ENCODE measurements at regions not wholly inside any gene's neighbourhood (a gene's known extent, or its start where the extent isn't known, plus 50 kb on each side); places are given as distances from the start of the nearest gene placed in this dataset.

DNA sequence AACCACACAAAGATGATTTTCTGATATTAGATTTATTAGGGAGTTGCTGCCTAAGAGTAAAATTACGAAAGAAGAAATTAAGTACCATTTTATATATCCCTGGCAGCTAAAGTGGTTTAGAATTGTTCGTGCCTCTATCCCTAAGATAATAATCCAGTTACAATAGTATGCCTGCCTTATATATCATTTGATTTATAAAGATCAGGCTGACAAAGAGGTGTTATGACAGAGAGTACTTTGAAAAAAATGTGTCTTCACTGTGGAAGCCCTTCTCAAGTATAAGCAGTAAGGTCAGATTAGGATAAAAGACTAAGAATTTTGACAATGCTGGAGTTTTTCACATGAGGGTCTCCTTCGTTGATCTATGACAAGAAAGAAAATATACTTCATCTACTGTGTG lies 619.9 kb downstream of the ADGRL2 start:
- TF ChIP-seq, protein P1, sequence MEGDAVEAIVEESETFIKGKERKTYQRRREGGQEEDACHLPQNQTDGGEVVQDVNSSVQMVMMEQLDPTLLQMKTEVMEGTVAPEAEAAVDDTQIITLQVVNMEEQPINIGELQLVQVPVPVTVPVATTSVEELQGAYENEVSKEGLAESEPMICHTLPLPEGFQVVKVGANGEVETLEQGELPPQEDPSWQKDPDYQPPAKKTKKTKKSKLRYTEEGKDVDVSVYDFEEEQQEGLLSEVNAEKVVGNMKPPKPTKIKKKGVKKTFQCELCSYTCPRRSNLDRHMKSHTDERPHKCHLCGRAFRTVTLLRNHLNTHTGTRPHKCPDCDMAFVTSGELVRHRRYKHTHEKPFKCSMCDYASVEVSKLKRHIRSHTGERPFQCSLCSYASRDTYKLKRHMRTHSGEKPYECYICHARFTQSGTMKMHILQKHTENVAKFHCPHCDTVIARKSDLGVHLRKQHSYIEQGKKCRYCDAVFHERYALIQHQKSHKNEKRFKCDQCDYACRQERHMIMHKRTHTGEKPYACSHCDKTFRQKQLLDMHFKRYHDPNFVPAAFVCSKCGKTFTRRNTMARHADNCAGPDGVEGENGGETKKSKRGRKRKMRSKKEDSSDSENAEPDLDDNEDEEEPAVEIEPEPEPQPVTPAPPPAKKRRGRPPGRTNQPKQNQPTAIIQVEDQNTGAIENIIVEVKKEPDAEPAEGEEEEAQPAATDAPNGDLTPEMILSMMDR (IDR thresholded peaks at IDR 0.05): no peak
- no peak for TF ChIP-seq POLR2A (IDR thresholded peaks at IDR 0.05)
- intact Hi-C loops (cut with DNase I; ENCODE audit: low total_unique reads): no loop called here
- H3K4me1 ChIP-seq: no peaks in the 10 kb centered on the region
- no peaks in the 10 kb centered on the region for H3K27me3 ChIP-seq
- no peaks in the 10 kb centered on the region for H3K36me3 ChIP-seq
- H3K9me3 ChIP-seq: no peaks in the 10 kb centered on the region
- H3K27ac ChIP-seq: no peak overlapping the region
- no peak for DNase-seq
- H3K4me3 ChIP-seq: no peak overlapping the region

DNA sequence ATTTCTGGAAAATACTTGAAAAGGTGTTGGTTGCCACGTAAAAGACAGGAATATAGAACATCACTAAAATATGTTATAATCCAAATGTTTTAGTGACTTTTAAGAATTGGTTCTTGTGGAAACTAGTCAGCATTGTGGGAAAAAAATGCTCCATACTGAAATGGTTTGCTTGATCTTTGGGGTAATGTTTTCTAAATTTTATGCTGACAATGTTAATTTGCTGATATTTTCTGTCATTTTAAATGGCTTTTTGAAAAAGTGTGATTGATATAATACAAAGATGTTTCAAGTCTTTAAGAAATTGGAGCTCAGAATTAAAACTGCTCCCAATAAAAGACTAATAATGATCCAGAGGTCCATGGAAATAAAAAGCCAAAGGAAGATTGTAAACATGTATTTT lies 610.9 kb downstream of the ADGRL2 start:
- TF ChIP-seq POLR2A (IDR thresholded peaks at IDR 0.05): no peak
- TF ChIP-seq, protein P1 (IDR thresholded peaks at IDR 0.05): no peak
- no peak for DNase-seq
- Histone ChIP-seq H3K9me3 (no peaks in the 10 kb centered on the region), H3K27ac (no peak overlapping the region), H3K36me3 (no peaks in the 10 kb centered on the region), H3K27me3 (no peaks in the 10 kb centered on the region), H3K4me1 (no peaks in the 10 kb centered on the region), H3K4me3 (no peak overlapping the region)
- intact Hi-C loops (cut with DNase I; ENCODE audit: low total_unique reads): no loop called here

DNA sequence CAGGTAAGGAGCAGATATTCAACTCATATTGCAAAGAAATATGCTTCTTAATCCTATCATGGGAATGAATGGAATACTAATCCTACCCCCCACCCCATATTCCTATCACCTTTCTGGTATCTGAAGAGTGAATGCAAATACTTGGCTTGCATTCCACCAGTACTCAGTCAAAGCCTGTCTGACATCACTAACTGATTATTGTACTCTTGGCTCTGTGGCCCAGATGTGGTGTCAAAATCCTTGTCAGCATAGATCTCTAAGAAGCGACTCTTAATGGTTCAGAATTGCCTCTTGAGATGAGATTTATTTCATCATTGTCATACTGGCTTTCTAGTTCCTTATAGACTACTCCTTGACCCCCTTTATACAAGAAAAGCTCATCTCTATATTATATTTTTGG lies 604.6 kb downstream of the ADGRL2 start:
- intact Hi-C loops (cut with DNase I; ENCODE audit: low total_unique reads): no loop called here
- no peak for DNase-seq
- Histone ChIP-seq H3K4me3 (no peak overlapping the region), H3K9me3 (no peaks in the 10 kb centered on the region), H3K4me1 (no peaks in the 10 kb centered on the region), H3K36me3 (no peaks in the 10 kb centered on the region), H3K27ac (no peak overlapping the region), H3K27me3 (no peaks in the 10 kb centered on the region)
- TF ChIP-seq, protein P1 (IDR thresholded peaks at IDR 0.05): no peak

DNA sequence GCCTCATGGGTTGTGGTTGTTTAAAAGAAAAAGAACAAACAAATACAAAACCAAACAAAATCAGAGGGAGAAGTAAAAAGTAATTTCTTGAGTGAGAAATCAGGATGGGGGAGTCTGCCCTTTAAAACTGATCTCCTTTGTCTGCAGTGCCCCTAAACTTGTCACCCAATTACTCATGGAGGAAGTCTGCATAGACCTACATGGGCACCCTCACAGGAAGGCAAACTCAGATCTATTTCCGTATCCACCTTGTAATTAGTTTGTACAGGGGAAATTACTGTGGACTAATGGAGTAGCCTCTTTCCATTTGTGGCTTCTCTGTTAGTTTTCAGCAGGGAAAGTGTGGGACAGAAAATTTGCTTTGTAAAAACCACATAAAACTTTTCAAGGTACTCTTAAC lies 600.4 kb downstream of the ADGRL2 start:
- intact Hi-C loops (cut with DNase I; ENCODE audit: low total_unique reads): no loop called here
- Histone ChIP-seq H3K4me1 (no peaks in the 10 kb centered on the region), H3K36me3 (no peaks in the 10 kb centered on the region), H3K27ac (no peak overlapping the region), H3K4me3 (no peak overlapping the region), H3K27me3 (no peaks in the 10 kb centered on the region), H3K9me3 (no peaks in the 10 kb centered on the region)
- no peak for TF ChIP-seq POLR2A (IDR thresholded peaks at IDR 0.05)
- TF ChIP-seq, protein P1 (IDR thresholded peaks at IDR 0.05): no peak
- no peak for DNase-seq

DNA sequence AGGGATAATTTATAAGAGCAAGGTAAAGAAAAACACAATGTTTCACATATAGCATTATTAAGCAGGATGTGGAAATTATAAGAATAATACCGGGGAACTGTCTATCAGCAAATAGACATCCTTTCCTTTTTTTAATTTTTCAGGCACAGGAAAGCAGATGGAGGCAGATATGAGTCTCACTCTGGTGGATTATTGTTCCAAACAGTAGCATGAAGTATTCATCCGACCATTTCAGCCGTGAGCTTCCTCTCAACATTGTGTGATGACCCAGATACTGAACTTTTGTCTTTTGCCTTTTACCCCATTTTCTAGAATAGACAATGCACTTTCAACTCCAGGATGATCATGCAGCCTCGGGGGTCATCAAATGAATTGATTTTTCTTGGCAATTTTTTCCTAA lies 599.8 kb downstream of the ADGRL2 start:
- no peaks in the 10 kb centered on the region for H3K27me3 ChIP-seq
- H3K27ac ChIP-seq: no peak overlapping the region
- H3K4me3 ChIP-seq: no peak overlapping the region
- no peak for TF ChIP-seq POLR2A (IDR thresholded peaks at IDR 0.05)
- TF ChIP-seq, protein P1 (IDR thresholded peaks at IDR 0.05): no peak
- H3K4me1 ChIP-seq: no peaks in the 10 kb centered on the region
- no peak for DNase-seq
- H3K36me3 ChIP-seq: no peaks in the 10 kb centered on the region
- intact Hi-C loops (cut with DNase I; ENCODE audit: low total_unique reads): no loop called here
- H3K9me3 ChIP-seq: no peaks in the 10 kb centered on the region

Measured in uterus (tissue), 3 donors.